Right atrium auricular region (tissue), 2 donors: ENCODE measurements at regions not wholly inside any gene's neighbourhood (a gene's known extent, or its start where the extent isn't known, plus 50 kb on each side); places are given as distances from the start of the nearest gene placed in this dataset.

Experiments
- DNase-seq: peaks from one replicate; pipeline ENCODE4 v3.0.0-alpha.2; 2019; ENCODE audit warnings: low spot score
- H3K27ac ChIP-seq, 2 donors: fragments of 200-600 bp; sonication (generic); 1 replicate in 1 of 2; 2 replicates in 1 of 2; pipeline ENCODE4 v1.5.1; 2016 to 2019
- H3K27me3 ChIP-seq, 2 donors: fragments of 200-600 bp; sonication (generic); one replicate each; pipeline versions ENCODE4 v1.5.1 to v1.6.0; 2017 to 2019
- H3K36me3 ChIP-seq: fragments of 200-600 bp; sonication (generic); one replicate; pipeline ENCODE4 v1.5.1; 2016
- H3K4me1 ChIP-seq, 2 donors: fragments of 200-600 bp; sonication (generic); one replicate each; pipeline versions ENCODE4 v1.5.1 to v1.6.0; 2017 to 2019
- H3K4me3 ChIP-seq, 2 donors: fragments of 200-600 bp; sonication (generic); 1 replicate in 1 of 2; 2 replicates in 1 of 2; pipeline ENCODE4 v1.5.1; 2017 to 2019; ENCODE audit warnings: mild to moderate bottlenecking in 1 of 2, moderate library complexity in 1 of 2
- H3K9me3 ChIP-seq, 2 donors: fragments of 200-600 bp; sonication (generic); one replicate each; pipeline ENCODE4 v1.5.1; 2019
- CTCF ChIP-seq, 2 donors: fragments of 200-600 bp; sonication (generic); IDR thresholded peaks; one replicate each; pipeline ENCODE4 v1.5.1; 2019; ENCODE audit warnings: antibody characterized with exemption in 2 of 2

GRCh38 chr11:80194016-80194415 is 753.2 kb upstream of the TENM4 start:
- no peak for TF ChIP-seq CTCF (IDR thresholded peaks at IDR 0.05)
- no peaks in the 10 kb centered on the region for H3K9me3 ChIP-seq
- H3K4me3 ChIP-seq = no peak overlapping the region
- no peaks in the 10 kb centered on the region for H3K4me1 ChIP-seq
- no peak for DNase-seq
- H3K36me3 ChIP-seq = no peaks in the 10 kb centered on the region
- no peak overlapping the region for H3K27ac ChIP-seq
- H3K27me3 ChIP-seq = no peaks in the 10 kb centered on the region

GRCh38 chr11:80188076-80188627 is 747.3 kb upstream of the TENM4 start:
- Histone ChIP-seq H3K27me3 (no peaks in the 10 kb centered on the region), H3K9me3 (no peaks in the 10 kb centered on the region), H3K4me3 (no peak overlapping the region), H3K27ac (no peak overlapping the region), H3K36me3 (no peaks in the 10 kb centered on the region), H3K4me1 (no peaks in the 10 kb centered on the region)
- no peak for TF ChIP-seq CTCF (IDR thresholded peaks at IDR 0.05)
- no peak for DNase-seq

DNA sequence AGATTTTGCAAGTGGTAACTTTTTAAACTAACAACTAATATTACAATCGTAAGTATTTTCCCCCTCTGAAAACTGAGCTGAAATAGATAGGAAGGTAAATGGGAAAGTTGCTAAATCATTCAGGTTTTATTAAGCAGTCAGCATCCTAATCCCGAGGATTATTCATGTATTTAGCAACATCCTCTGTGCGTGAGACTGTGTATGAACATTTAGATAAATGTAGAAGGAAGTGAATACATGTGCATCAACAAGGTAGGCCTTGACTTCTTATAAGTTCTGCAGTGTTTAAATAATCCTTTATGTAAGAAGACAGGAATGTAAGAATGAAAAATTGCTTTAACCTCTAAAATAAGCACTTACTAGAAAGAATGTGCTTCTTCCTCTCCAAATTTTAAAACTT is 745.9 kb upstream of the TENM4 start:
- DNase-seq = no peak
- no peak for TF ChIP-seq CTCF (IDR thresholded peaks at IDR 0.05)
- Histone ChIP-seq H3K9me3 (no peaks in the 10 kb centered on the region), H3K4me3 (no peak overlapping the region), H3K4me1 (no peaks in the 10 kb centered on the region), H3K27ac (no peak overlapping the region), H3K36me3 (no peaks in the 10 kb centered on the region), H3K27me3 (no peaks in the 10 kb centered on the region)

DNA sequence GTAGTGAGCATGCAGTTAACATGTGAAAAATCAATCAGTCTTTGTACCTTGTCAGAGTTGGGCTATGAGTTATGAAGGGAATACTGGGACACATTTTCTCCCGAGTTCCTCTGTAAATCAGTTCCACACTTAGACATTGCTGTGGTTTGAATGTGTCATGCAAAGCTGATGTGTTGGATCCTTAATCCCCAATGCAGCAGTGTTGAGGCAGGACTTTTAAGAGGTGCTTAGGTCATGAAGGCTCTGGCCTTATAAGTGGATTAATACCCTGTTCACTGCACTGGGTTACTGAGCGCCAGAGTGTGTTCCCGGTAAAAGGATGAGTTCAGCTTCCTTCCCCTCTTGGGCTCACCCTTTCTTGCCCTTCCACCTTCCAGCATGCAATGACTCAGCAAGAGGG is 742.1 kb upstream of the TENM4 start:
- Histone ChIP-seq H3K4me3 (no peak overlapping the region), H3K27ac (no peak overlapping the region), H3K27me3 (no peaks in the 10 kb centered on the region), H3K9me3 (no peaks in the 10 kb centered on the region), H3K36me3 (no peaks in the 10 kb centered on the region), H3K4me1 (no peaks in the 10 kb centered on the region)
- DNase-seq = no peak
- no peak for TF ChIP-seq CTCF (IDR thresholded peaks at IDR 0.05)

- no peak for TF ChIP-seq CTCF (IDR thresholded peaks at IDR 0.05)
- Histone ChIP-seq H3K27ac (no peak overlapping the region), H3K4me3 (no peak overlapping the region), H3K4me1 (no peaks in the 10 kb centered on the region), H3K9me3 (peaks cover 3 to 10% of the 10 kb centered on the region in 2 donors), H3K27me3 (no peaks in the 10 kb centered on the region), H3K36me3 (no peaks in the 10 kb centered on the region)
- DNase-seq = no peak
Measured at GRCh38 chr11:80173371-80174136, 732.7 kb upstream of the TENM4 start.

- no peak overlapping the region for H3K4me3 ChIP-seq
- no peak overlapping the region for H3K27ac ChIP-seq
- H3K9me3 ChIP-seq = peaks cover 3 to 10% of the 10 kb centered on the region in 2 donors
- no peak for DNase-seq
- no peak for TF ChIP-seq CTCF (IDR thresholded peaks at IDR 0.05)
- no peaks in the 10 kb centered on the region for H3K4me1 ChIP-seq
- H3K36me3 ChIP-seq = no peaks in the 10 kb centered on the region
- H3K27me3 ChIP-seq = no peaks in the 10 kb centered on the region
Measured at GRCh38 chr11:80168796-80169195, 728.0 kb upstream of the TENM4 start.
